ENCODE measurements at regions not wholly inside any gene's neighbourhood (a gene's known extent, or its start where the extent isn't known, plus 50 kb on each side); places are given as distances from the start of the nearest gene placed in this dataset.

DNA sequence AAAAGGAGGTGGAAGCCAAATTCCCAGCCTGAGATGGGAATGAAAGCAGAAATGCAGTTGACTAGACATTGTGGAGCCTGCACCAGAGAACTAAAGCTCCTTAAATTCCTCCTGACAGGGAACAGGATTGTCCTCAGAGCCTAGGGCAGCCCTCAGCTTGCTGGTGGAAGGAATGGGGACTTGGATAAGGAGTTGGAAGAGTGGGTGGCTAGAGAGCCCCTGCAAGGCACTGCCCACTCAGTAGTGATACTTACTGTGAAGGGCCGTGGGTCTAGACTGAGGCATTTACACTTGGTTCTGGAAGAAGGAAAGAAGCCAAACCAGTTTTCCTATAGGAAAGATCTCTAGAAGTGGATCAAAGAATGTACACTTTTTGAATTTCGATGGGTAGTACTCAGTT is 117.6 kb downstream of the PLCE1 start:
- POLR2A ChIA-PET = no interaction called here
- Histone ChIP-seq H3K79me2 (ENCODE audit: insufficient read depth, low read length) (no peaks in the 10 kb centered on the region), H3K27me3 (ENCODE audit: control insufficient read depth in 1 of 2, insufficient read depth in 2 of 2, low read length in 2 of 2) (no peaks in the 10 kb centered on the region), H2AFZ (ENCODE audit: low read length) (no peak overlapping the region), H3K4me2 (ENCODE audit: low read depth, low read length) (no peak overlapping the region), H3K36me3 (replicated peaks in 1 of 2; ENCODE audit: control insufficient read depth in 1 of 2, insufficient read depth in 2 of 2, low read length in 2 of 2) (no peaks in the 10 kb centered on the region), H3K4me3 (replicated peaks in 1 of 3; ENCODE audit: insufficient read depth in 1 of 3, low read depth in 2 of 3, low read length in 3 of 3) (no peak overlapping the region), H3K4me1 (ENCODE audit: insufficient read depth, low read length) (no peaks in the 10 kb centered on the region), H3K9ac (ENCODE audit: insufficient read depth, low read depth, low read length) (no peak overlapping the region), H4K20me1 (ENCODE audit: insufficient read depth, low read length) (no peaks in the 10 kb centered on the region), H3K9me3 (ENCODE audit: low read length) (no peaks in the 10 kb centered on the region), H3K27ac (ENCODE audit: extremely low read length, insufficient read depth, low read length) (no peak overlapping the region)
- 20% methylated on average over 2 of the region's 2 CpGs for WGBS (ENCODE audit: low lambda C conversion rate)
- CTCF ChIA-PET (ENCODE audit: low intra/inter-chr PET ratio, low total read pairs) = no interaction called here
- TF ChIP-seq NBN (conservative IDR thresholded peaks at IDR 0.05) = no peak
- TF ChIP-seq, protein P1, sequence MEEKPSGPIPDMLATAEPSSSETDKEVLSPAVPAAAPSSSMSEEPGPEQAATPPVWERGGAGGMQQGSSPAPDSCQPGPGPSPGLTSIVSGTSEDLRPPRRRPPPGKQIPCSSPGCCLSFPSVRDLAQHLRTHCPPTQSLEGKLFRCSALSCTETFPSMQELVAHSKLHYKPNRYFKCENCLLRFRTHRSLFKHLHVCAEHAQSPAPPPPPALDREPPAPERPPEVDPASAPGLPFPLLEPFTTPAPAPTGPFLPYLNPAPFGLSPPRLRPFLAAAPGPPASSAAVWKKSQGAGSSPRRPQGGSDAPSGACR (CRISPR knock-in tag; IDR thresholded peaks at IDR 0.05) = no peak
- TF ChIP-seq ZSCAN9 (CRISPR knock-in tag; IDR thresholded peaks at IDR 0.05; ENCODE audit: borderline replicate concordance) = no peak
- intact Hi-C loops (cut with micrococcal nuclease; ENCODE audit: unreplicated experiment) = no loop called here
- DNase-seq (ENCODE audit: low spot score) = no peak
- no TSS peak for BruUV-seq (replicated peaks)
- no peak for FAIRE-seq
- no peak for ATAC-seq
- in situ Hi-C loops (cut with HindIII; ENCODE audit: extremely low pct_ligation_motif_present, low pct_unique_long_range_greater_than_20kb) = no loop called here

DNA sequence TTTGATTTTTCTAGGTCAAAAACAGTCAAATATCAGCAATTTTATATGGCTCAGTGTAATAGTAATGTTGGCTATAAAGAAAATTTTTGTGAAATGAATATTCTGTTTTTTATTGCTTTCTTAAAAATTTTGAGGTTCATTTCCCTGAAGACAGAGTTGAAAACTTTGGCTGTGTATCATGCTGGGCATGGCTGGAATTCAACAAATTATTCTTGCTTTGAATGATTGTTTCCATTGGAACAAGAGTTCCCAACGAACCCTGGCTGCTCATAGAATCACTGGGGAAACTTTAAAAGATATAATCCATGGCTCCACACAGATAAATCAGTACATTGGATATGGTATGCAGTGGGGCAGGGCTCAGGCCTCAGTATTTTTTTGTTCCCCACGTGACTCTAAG is 118.6 kb downstream of the PLCE1 start:
- Histone ChIP-seq H3K27me3 (ENCODE audit: control insufficient read depth in 1 of 2, insufficient read depth in 2 of 2, low read length in 2 of 2) (no peaks in the 10 kb centered on the region), H3K9ac (ENCODE audit: insufficient read depth, low read depth, low read length) (no peak overlapping the region), H3K27ac (ENCODE audit: extremely low read length, insufficient read depth, low read length) (no peak overlapping the region), H3K9me3 (ENCODE audit: low read length) (no peaks in the 10 kb centered on the region), H3K4me3 (replicated peaks in 1 of 3; ENCODE audit: insufficient read depth in 1 of 3, low read depth in 2 of 3, low read length in 3 of 3) (no peak overlapping the region), H3K36me3 (replicated peaks in 1 of 2; ENCODE audit: control insufficient read depth in 1 of 2, insufficient read depth in 2 of 2, low read length in 2 of 2) (no peaks in the 10 kb centered on the region), H3K4me1 (ENCODE audit: insufficient read depth, low read length) (no peaks in the 10 kb centered on the region), H2AFZ (ENCODE audit: low read length) (no peak overlapping the region), H4K20me1 (ENCODE audit: insufficient read depth, low read length) (no peaks in the 10 kb centered on the region), H3K79me2 (ENCODE audit: insufficient read depth, low read length) (no peaks in the 10 kb centered on the region), H3K4me2 (ENCODE audit: low read depth, low read length) (no peak overlapping the region)
- no peak for DNase-seq (ENCODE audit: low spot score)
- in situ Hi-C loops (cut with HindIII; ENCODE audit: extremely low pct_ligation_motif_present, low pct_unique_long_range_greater_than_20kb) = no loop called here
- intact Hi-C loops (cut with micrococcal nuclease; ENCODE audit: unreplicated experiment) = no loop called here
- ChIA-PET POLR2A (no interaction called here), CTCF (ENCODE audit: low intra/inter-chr PET ratio, low total read pairs) (no interaction called here)
- no peak for ATAC-seq
- WGBS (ENCODE audit: low lambda C conversion rate) = 7% methylated on average over 2 of the region's 2 CpGs
- BruUV-seq (replicated peaks) = no TSS peak
- FAIRE-seq = no peak
- no peak for TF ChIP-seq ZNF598 (CRISPR knock-in tag; IDR thresholded peaks at IDR 0.05; ENCODE audit: borderline replicate concordance)
- no peak for TF ChIP-seq ZNF572 (CRISPR knock-in tag; IDR thresholded peaks at IDR 0.05)
- no peak for TF ChIP-seq CENPX (CRISPR knock-in tag; IDR thresholded peaks at IDR 0.05)
- TF ChIP-seq TOE1 (CRISPR knock-in tag; IDR thresholded peaks at IDR 0.05) = no peak
- no peak for TF ChIP-seq ZNF775 (CRISPR knock-in tag; IDR thresholded peaks at IDR 0.05; ENCODE audit: borderline replicate concordance)
- no peak for TF ChIP-seq DR1 (CRISPR knock-in tag; IDR thresholded peaks at IDR 0.05)
- TF ChIP-seq, protein P2, sequence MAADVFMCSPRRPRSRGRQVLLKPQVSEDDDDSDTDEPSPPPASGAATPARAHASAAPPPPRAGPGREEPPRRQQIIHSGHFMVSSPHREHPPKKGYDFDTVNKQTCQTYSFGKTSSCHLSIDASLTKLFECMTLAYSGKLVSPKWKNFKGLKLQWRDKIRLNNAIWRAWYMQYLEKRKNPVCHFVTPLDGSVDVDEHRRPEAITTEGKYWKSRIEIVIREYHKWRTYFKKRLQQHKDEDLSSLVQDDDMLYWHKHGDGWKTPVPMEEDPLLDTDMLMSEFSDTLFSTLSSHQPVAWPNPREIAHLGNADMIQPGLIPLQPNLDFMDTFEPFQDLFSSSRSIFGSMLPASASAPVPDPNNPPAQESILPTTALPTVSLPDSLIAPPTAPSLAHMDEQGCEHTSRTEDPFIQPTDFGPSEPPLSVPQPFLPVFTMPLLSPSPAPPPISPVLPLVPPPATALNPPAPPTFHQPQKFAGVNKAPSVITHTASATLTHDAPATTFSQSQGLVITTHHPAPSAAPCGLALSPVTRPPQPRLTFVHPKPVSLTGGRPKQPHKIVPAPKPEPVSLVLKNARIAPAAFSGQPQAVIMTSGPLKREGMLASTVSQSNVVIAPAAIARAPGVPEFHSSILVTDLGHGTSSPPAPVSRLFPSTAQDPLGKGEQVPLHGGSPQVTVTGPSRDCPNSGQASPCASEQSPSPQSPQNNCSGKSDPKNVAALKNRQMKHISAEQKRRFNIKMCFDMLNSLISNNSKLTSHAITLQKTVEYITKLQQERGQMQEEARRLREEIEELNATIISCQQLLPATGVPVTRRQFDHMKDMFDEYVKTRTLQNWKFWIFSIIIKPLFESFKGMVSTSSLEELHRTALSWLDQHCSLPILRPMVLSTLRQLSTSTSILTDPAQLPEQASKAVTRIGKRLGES (CRISPR knock-in tag; IDR thresholded peaks at IDR 0.05; ENCODE audit: borderline replicate concordance) = no peak
- no peak for TF ChIP-seq ZNF569 (CRISPR knock-in tag; IDR thresholded peaks at IDR 0.05; ENCODE audit: borderline replicate concordance)
- TF ChIP-seq, protein P3, sequence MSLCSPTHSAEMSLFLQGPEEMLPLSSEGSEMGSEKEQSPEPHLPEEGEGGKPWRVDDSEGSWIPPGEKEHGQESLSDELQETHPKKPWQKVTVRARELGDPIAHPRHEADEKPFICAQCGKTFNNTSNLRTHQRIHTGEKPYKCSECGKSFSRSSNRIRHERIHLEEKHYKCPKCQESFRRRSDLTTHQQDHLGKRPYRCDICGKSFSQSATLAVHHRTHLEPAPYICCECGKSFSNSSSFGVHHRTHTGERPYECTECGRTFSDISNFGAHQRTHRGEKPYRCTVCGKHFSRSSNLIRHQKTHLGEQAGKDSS (CRISPR knock-in tag; IDR thresholded peaks at IDR 0.05; ENCODE audit: borderline replicate concordance, low read depth) = no peak
- TF ChIP-seq ZNF317 (CRISPR knock-in tag; IDR thresholded peaks at IDR 0.05) = no peak
- TF ChIP-seq, protein P4, sequence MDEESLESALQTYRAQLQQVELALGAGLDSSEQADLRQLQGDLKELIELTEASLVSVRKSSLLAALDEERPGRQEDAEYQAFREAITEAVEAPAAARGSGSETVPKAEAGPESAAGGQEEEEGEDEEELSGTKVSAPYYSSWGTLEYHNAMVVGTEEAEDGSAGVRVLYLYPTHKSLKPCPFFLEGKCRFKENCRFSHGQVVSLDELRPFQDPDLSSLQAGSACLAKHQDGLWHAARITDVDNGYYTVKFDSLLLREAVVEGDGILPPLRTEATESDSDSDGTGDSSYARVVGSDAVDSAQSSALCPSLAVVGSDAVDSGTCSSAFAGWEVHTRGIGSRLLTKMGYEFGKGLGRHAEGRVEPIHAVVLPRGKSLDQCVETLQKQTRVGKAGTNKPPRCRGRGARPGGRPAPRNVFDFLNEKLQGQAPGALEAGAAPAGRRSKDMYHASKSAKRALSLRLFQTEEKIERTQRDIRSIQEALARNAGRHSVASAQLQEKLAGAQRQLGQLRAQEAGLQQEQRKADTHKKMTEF (CRISPR knock-in tag; IDR thresholded peaks at IDR 0.05) = no peak
- no peak for TF ChIP-seq KAT8 (CRISPR knock-in tag; IDR thresholded peaks at IDR 0.05)
